NCI-H226 (cell line): ENCODE measurements at regions not wholly inside any gene's neighbourhood (a gene's known extent, or its start where the extent isn't known, plus 50 kb on each side); places are given as distances from the start of the nearest gene placed in this dataset.

Source experiments
- DNase-seq: peaks from one replicate; pipeline ENCODE4 v3.0.0-alpha.2; 2015

DNA sequence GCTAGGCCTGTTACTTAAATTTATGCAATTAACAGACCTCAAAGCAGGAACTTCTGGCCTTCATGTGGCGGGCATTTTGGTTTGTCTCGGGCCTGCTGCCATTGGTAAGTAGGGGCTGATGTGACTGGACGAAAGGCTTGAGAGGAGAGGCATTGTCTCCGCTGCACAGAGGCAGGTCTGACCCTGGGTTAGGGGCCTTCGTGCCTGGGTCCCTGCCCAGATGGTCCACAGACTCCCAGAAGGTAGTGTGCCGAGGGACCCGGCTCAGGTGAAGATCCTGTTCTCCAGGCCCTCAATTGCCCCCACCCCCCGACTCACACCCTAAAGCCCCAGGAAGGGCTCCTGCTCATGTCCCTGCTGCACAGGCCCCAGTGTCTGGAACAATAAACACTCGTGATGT lies 764.9 kb downstream of the TMEM182 start:
- no peak for DNase-seq

DNA sequence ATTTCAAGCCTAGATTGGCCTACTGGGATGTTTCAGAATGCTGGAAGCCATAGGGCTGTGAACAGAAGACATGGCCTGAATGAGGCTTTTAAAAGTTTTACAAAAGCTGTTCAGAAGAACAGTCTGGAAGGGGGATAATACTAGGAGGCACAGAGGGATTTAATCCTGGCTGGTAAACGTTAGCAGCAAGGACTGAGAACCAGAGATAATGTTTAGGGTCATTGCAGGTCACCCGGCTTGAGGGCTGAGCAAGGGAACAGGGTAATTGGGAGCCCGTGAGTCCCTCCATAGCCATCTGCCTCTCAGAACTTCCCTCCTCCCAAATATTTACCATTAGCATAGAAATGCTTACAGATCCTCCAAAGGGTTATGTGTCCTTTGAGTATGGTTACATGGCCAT lies 765.4 kb downstream of the TMEM182 start:
- DNase-seq = no peak

DNA sequence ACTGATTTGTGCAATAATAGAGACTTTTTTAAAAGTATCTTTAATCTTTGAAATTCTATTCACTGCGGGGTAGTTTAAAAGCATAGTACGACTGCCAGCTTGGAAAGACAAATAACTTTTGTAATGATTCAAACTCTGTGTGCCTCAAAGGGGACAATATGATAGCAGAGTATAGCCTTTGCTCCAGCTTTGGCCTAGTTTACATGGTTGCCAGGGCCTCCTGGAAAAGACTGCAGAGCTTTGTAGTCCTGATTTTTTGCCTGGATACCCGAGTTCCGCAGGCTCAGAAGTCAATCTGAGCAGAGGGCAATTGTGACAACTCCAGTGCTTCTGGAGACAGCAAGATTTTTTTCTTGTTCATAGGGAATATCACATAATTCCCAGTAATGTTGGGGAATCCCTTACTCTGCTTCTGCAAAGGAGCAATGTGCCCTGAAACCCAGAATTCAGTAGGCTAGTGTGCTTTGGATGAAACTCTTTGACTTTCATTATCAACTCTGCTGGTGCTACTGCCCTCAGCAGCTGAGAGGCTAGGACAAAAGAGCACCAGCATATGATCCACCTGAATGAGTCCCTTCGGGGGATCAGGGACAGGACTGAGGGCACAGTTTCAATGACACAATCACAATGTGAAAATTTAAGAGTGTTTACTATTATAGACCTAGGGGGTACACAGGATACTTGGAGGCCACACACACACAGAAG lies 768.1 kb downstream of the TMEM182 start:
- DNase-seq = no peak

DNA sequence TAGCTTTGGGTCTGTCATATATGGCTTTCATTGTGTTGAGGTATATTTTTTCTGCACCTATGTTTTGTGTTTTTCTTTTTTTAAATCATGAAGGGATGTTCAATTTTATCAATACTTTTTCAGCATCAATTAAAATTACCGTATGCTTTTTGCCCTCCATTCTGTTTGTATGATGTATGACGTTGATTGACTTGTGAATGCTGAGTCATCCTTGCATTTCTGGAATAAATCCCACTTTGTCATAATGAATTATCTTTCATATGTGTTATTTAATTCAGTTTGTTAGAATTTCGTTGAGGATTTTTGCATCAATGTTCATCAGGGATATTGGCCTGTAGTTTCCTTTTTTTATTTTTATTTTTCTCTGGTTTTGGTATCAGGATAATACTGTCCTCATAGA lies 790.9 kb downstream of the TMEM182 start:
- DNase-seq = no peak

DNA sequence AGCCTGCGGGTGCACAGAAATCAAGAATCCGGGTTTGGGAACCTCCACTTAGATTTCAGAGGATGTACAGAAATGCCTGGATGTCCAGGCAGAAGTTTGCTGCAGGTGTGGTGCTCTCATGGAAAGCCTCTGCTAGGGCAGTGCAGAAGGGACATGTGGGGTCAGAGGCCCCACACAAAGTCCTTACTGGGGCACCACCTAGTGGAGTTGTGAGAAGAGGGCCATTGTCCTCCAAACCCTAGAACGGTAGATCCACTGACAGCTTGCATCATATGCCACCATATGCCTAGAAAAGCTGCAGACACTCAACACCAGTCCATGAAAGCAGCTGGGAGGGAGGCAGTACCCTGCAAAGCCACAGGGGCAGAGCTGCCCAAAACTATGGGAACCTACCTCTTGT lies 833.0 kb downstream of the TMEM182 start:
- no peak for DNase-seq

DNA sequence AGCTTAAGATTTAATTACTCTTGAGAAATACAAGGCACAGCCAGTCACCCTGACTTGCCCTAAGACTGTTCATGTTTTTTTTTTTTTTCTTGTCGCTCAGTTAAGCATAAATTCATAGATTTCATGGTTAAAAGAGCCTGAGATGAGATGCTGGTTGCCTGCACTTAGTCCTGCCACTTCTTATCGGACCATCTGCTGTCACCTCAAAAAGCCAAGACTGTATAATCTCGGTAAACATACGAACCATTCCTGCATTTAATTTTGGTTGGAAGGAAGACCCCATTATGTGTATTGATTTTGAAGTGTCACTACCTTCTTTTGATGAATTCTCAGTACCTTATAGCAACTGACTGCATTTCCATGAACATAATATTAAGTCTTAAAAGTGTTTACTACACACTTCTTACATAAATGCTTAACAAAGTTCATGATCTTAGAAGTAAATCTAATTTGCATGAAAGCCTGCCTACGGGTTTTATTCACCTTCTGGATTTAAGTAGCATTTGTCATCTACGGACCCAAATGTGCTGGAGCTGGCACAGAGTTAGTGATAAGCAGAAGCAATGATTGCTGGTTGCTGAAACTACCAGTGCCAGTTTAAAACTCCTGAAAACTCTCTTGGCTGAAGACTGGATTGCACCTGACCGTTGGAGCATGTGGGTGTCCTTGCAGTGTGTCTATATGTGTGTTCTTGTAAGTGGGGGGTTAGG lies 843.4 kb downstream of the TMEM182 start:
- no peak for DNase-seq

DNA sequence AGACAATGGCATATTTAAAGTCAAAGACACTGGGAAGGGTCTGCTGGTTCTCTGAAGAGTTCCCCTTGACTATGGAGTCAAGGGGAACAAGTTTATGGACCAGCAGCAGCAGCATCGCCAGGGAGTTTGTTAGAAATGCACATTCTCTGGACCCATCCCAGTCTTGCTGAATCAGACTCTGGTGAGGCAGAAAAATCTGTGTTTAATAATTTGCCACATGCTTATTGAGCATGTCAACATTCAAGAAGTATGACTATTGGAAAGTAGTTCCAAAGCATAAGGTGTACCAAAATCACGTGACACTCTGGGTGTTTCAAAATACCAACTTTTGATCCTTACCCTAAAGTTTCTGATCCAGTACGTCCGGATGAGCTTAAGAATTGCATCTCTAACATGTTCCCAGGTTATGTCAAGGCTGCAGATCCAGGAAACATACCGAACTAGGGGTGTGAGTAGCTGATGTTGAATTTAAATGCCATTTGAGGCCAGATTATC lies 853.8 kb downstream of the TMEM182 start:
- DNase-seq = no peak

DNA sequence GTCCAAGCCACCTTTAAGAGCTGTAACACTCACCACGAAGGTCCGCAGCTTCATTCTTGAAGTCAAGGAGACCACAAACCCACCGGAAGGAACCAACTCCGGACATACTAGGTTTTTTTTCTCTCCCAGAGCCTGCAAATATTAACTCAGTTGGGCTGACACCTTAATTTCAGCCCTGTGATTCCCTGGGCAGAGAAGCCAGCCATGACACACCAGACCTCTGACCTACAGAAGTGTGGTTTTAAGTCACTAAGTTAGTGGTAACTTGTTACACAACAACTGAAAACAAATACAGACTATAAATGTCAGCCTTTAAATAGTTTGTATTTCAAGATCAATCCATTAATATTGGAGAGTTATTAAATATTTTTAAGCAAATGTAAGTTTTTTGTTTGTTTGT lies 855.1 kb downstream of the TMEM182 start:
- no peak for DNase-seq

DNA sequence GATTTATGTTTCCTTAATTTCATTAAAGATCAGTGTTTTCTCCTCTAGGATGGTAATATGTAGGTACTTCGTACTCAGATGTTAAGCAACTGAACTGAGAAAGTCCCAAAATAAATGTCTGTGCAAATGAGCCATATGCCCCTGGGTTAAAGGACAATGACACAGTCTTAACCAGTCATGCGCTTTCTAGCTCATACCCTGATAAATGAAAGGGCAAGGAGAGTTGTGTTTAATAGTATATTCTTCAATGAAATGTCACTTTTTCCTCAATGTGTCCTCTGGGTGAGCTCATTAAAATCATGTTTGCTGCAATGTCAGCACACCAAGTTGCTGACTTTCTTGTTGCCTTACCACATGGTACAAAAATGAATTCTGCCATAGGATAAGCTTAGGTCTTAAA lies 856.3 kb downstream of the TMEM182 start:
- no peak for DNase-seq

DNA sequence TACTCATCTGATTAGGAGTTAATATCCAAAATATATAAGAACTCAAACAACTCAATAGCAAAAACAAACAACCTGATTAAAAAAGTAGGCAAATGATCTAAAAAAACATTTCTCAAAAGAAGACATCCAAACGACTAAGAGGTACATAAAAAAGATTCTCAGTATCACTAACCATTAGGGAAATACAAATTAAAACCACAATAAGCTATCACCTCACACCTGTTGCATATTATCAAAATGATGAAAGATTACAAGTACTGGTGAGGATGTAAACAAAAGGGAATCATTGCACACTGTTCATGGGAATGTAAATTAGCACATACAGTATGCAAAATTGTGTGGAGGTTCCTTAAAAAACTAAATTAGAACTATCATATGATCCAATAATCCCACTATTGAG lies 865.5 kb downstream of the TMEM182 start:
- no peak for DNase-seq

DNA sequence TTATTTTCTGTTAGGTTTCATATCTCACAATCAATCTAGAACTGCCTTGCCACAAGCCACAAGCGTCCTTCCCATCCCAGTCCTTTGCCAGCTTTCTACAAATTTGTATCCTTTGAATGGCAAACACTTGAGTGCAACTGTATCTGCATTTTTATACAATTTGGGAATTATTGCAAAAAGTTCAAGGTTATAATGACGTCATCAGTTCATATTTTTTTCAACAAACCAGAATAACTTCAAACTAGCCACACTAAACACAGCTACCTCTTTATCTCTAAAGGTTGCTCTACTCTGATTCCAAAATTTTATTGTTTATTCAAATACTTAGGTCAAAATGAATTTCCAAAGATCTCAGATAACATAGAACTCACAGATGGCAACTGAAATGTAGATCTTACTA lies 877.1 kb downstream of the TMEM182 start:
- DNase-seq = no peak

DNA sequence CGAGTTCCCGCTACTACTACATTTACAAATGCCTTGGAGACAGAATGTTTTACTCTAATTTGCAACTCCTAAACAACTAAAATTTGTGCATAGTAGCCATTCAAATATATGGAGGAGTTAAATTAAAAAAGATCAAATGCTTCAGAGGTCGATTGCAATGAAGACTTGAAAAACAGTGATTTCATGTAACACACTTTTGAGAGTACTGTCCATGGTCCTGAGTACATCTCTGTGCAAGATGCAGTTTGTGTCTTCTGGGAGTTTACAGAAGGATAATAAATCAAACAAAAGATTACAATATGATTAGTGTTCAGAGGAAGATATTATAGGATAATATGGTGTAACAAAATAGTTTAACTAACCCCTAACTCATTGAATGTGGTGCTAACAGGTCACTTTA lies 894.7 kb downstream of the TMEM182 start:
- DNase-seq = no peak

DNA sequence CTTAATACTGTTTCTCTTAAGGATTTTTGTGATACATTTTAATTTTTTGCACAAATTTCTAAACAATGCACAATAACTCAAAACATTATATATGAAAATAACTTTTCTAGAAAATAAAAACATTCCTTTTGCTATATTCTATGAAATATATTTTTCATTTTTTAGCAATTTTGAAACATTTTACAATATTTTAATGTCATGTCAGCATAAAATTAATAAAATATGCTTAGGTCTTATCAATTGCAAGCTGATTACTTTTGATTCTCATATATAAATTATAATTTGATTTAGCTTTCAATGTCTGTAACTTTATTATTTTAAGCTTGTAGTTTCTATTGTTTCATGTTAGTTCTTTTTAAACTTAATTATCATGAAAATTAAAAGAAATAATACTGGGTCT lies 898.7 kb downstream of the TMEM182 start:
- no peak for DNase-seq

DNA sequence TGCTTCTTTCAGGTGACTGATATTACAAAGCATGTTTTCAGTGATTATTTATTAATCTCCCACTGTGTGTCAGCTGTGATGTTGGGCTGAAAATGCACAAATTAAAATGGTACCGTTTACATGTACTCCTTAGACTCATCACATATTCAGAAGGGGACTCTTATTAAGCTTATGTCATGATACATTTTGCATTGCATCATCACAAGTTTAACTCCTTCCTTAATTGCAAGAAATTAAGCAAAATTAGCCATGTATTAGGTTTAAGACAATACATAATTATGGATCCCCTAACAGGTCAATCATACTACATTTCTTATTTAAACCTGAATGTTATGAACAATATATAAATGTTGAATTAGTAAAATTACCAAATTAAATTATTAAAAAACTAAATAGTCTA lies 899.1 kb downstream of the TMEM182 start:
- DNase-seq = no peak

DNA sequence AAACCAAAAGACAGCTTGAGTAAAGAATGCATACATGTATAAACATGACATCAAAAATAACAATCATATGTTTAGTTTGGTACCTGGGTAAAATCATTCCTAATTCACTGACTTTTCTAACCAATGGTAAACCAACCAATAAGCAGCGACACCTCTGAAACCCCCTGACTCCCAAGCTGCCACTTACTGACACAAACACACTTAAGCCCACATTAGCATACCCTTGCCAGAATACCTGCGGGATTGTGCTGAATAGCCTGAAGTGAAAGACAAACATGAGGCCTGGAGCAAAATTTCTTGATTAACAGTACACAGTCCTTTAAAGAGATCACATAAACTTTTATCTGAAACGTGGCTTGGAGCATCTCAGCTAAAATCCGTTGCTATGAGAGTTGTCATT lies 902.9 kb downstream of the TMEM182 start:
- no peak for DNase-seq

DNA sequence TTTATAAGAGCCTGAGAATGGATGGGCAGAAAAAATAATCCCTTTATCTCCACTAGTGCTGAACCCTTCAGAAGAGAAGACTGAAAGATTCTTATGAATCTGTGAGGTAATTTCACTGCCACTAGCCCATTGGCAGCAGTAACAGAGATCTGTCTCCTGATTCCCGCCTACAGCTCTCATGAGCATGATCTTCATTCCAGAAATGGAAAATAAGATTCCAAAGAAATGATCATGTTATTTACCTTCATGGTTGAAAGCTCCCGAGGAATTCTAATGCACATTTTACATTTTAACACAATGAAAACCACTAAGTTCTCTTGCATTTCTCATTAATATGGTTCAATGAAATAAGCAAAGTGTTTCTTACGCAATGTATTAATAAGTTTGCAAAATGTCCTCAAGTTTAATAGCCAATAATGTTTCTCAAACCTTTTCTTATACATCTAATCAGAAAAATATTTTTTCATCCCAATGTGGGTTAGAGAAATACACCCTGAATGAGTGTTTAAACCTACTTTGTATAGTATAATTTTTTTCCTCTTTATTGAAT lies 905.6 kb downstream of the TMEM182 start:
- DNase-seq = no peak

DNA sequence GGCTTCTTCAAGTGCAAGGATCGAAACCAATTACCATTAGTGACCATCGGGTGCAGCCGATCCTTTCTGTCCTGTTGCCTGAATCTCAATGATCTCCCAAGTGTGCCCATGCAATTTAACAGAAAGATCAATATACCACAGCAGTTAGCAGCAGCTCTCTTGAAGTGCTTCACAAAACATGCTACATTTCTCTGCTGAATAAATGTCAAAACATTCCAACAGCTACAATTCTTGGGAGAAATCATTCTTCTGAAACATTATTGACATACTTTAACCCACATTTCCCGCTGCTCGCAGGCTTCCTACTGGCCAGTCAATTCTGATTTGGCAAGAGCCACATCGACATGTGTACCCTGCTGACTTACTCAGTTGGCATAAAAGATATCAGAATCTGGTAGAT lies 907.7 kb downstream of the TMEM182 start:
- no peak for DNase-seq
